Stimulated activated CD4-positive, alpha-beta T cell treated with anti-CD3 and anti-CD28 coated beads, Interleukin-2, amount 100 ng/mL, for 24 hours (primary cell): ENCODE measurements at regions not wholly inside any gene's neighbourhood (a gene's known extent, or its start where the extent isn't known, plus 50 kb on each side); places are given as distances from the start of the nearest gene placed in this dataset.
"Not testable (repeated sequence)": the region's sequence is repeated elsewhere in the genome, so short reads cannot be mapped to it uniquely, and the experiment has no call there.

Experiments used
- DNase-seq, 2 donors: peaks; one replicate each; pipeline ENCODE4 v3.0.0-alpha.2; 2020

GRCh38 chr22:45061332-45061731 lies 51.5 kb upstream of the PHF21B start:
- no peak for DNase-seq

GRCh38 chr22:45064313-45065278 lies 54.8 kb upstream of the PHF21B start:
- peak; percentile 64 to 66 for DNase-seq

- no peak for DNase-seq
Measured at GRCh38 chr22:45065726-45066125, 55.9 kb upstream of the PHF21B start.

- no peak for DNase-seq
Measured at GRCh38 chr22:45067731-45068130, 57.9 kb upstream of the PHF21B start.

GRCh38 chr22:45069925-45070324 lies 60.1 kb upstream of the PHF21B start:
- DNase-seq: peak in 1 of 2 donors; percentile 39

- no peak for DNase-seq
Measured at GRCh38 chr22:45071618-45072017, 61.8 kb upstream of the PHF21B start.

- DNase-seq: peak in 1 of 2 donors; percentile 50
Measured at GRCh38 chr22:45072322-45072903, 62.6 kb upstream of the PHF21B start.

GRCh38 chr22:45073064-45073463 lies 63.3 kb upstream of the PHF21B start:
- no peak for DNase-seq

- no peak for DNase-seq
Measured at GRCh38 chr22:45077286-45077685, 67.5 kb upstream of the PHF21B start.

- DNase-seq: no peak
Measured at GRCh38 chr22:45077826-45078334, 68.1 kb upstream of the PHF21B start.

GRCh38 chr22:45082795-45083194 lies 73.0 kb upstream of the PHF21B start:
- DNase-seq: peak in 1 of 2 donors; percentile 42

- DNase-seq: peak; percentile 24 to 42
Measured at GRCh38 chr22:45083659-45084305, 74.0 kb upstream of the PHF21B start.

- DNase-seq: no peak
Measured at GRCh38 chr22:45084400-45084920, 74.7 kb upstream of the PHF21B start.

GRCh38 chr22:45087802-45088201 lies 75.9 kb upstream of the NUP50 start:
- DNase-seq: no peak

GRCh38 chr22:45088576-45088975 lies 75.1 kb upstream of the NUP50 start:
- no peak for DNase-seq

- no peak for DNase-seq
Measured at GRCh38 chr22:45090497-45090910, 73.2 kb upstream of the NUP50 start.

- no peak for DNase-seq
Measured at GRCh38 chr22:45091254-45091854, 72.4 kb upstream of the NUP50 start.

GRCh38 chr22:45091875-45092274 lies 71.8 kb upstream of the NUP50 start:
- DNase-seq: not testable (repeated sequence)

- DNase-seq: no peak
Measured at GRCh38 chr22:45092644-45093043, 71.1 kb upstream of the NUP50 start.

GRCh38 chr22:45093609-45094008 lies 70.1 kb upstream of the NUP50 start:
- no peak for DNase-seq

GRCh38 chr22:45094081-45094720 lies 69.5 kb upstream of the NUP50 start:
- DNase-seq: no peak

GRCh38 chr22:45094825-45095224 lies 68.9 kb upstream of the NUP50 start:
- no peak for DNase-seq
